GM21717 (cell line): ENCODE measurements at regions not wholly inside any gene's neighbourhood (a gene's known extent, or its start where the extent isn't known, plus 50 kb on each side); places are given as distances from the start of the nearest gene placed in this dataset.
"Not testable (repeated sequence)": the region's sequence is repeated elsewhere in the genome, so short reads cannot be mapped to it uniquely, and the experiment has no call there.

Experiments
- ATAC-seq: cut with Tn5 transposase; IDR thresholded peaks from one replicate; pipeline ENCODE4 v1.9.1; 2021; ENCODE audit warnings: mild to moderate bottlenecking, moderate library complexity; ENCODE audit not compliant: unreplicated experiment

GRCh38 chr14:34180434-34180833 is 229.6 kb upstream of the EGLN3 start:
- no peak for ATAC-seq

GRCh38 chr14:34179727-34180126 is 228.9 kb upstream of the EGLN3 start:
- no peak for ATAC-seq

GRCh38 chr14:34177466-34177865 is 226.6 kb upstream of the EGLN3 start:
- no peak for ATAC-seq

DNA sequence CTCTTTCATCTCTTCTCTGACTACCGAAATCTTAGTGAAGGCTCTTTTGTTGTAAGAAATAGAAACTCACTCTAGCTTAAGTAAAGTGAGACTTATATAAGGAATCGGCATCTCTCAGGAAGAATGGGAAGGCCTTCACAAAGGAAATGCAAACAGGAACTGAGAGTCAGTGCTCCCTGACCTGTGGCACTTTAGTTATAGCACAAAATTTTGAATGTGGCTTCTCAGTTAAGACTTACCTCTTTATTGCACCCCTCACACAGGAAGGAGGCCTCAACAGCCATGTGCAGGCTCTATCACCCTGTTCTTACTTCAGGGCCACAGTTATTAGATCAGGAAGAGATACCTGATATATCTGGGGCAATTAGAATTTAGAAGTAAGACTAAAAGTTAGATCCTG is 224.7 kb upstream of the EGLN3 start:
- ATAC-seq = no peak

GRCh38 chr14:34174973-34175372 is 224.1 kb upstream of the EGLN3 start:
- ATAC-seq = no peak

GRCh38 chr14:34173916-34174315 is 223.0 kb upstream of the EGLN3 start:
- ATAC-seq = no peak

DNA sequence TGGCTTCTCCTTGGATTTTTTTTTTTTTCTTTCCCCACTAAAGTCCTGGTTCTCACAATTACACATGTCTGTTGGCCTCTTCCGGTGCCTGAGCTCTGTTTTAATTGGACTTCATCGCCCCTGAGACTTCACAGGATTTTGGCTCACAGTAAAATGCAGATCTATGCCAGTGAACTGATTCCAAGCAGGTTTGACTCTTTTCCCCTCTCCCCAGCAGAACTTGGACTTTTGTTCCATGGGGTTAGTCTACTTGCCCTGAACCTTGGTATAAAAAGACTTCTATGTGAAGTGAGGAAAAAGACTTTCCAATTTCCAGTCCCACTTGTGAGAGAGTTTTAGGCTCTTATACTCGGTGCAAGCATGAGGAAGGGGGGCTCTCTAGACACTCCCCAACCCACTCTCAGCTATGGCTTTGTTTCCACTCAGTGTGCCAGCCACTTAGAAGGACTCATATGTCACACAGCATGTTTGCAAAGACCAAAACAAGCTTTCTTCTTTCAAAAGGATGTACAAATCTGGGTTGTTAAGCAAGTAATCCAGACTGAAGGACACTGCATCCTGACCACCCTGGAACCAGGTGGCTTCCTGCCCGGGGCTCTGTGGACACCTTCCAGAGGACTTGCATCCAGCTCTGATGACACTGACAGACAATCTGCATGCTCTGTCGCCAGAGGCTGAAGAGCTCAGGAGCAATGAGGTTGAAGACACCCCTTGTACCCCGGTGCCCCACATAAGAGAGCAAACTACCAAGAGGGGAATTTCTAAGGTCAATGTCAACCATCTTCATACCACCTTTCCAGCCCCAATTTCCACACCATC is 221.9 kb upstream of the EGLN3 start:
- ATAC-seq = no peak

GRCh38 chr14:34172173-34172451 is 221.2 kb upstream of the EGLN3 start:
- no peak for ATAC-seq

DNA sequence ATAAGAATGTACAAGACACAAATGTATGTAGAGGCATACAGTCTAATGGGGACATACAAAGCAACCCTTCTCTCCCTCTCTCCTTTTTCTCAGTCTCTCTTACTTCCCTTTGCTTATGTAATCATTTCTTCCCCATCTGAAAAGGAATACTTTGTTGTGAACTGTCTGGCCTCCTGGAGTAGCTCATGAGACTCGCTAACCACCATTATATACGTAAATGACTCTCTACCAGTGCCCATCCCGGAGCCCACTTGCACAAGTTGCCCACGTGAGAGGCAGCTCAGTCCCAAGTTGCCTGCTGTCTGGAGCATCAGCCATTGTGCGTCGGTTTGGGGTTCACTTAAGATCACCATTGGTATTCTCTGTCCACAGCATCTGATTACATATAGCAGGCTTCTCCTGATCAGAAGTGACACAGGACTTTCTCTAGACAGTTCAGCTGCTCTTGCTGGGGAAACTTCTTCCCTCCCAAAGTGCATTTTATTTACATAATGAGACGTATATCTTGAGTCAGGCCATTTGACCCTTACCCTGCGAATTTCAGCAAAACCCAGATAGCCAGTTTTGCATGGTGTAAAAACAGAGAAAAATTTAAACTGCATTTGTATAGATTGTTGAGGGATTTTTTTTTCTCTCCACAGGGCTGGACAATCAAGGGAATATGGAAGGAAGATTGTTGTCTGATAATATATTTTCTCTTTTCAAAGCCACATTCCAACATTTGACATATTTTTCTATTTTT is 220.7 kb upstream of the EGLN3 start:
- ATAC-seq = no peak

- ATAC-seq = no peak
These were observed 220.0 kb upstream of the EGLN3 start for GRCh38 chr14:34170882-34171281.

DNA sequence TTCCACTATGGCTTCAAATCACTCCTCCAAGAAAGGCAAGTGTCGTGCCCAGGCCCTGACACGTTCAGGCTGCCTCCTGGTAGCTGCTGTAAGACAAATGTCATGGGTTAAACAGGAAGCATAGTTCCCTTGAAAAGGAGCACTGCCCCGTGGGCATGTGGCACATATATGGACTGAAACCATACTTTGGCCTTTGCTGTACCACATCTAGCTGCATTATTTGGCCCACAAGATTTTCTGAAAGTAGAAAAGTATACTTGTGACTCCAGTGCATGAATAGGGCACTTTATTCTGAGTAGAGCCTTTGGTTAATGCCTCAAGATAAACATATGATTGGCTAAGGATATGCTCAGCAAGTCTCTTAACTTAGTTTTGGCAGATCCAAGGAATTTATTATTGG is 218.7 kb upstream of the EGLN3 start:
- no peak for ATAC-seq

DNA sequence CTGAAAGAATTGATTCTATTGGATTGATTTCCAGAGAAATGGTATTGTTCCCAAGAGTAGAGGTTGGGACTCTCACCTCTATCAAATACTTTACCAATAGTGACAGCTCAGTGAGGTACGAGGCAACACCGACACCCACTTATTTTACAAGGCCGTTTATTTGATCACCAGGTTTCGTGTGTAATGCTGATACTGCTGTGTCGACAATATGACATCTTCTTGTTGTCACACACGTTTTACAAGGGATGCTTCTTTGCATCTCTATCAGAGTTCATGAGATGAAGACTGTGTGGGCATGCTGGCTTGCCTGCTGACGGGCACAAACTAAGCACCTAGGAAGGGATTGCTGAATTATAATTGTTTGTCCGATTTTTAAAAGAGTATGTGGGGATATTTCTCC is 217.8 kb upstream of the EGLN3 start:
- no peak for ATAC-seq

GRCh38 chr14:34165847-34166350 is 215.0 kb upstream of the EGLN3 start:
- no peak for ATAC-seq

- no peak for ATAC-seq
These were observed 213.4 kb upstream of the EGLN3 start for GRCh38 chr14:34164162-34164864.

DNA sequence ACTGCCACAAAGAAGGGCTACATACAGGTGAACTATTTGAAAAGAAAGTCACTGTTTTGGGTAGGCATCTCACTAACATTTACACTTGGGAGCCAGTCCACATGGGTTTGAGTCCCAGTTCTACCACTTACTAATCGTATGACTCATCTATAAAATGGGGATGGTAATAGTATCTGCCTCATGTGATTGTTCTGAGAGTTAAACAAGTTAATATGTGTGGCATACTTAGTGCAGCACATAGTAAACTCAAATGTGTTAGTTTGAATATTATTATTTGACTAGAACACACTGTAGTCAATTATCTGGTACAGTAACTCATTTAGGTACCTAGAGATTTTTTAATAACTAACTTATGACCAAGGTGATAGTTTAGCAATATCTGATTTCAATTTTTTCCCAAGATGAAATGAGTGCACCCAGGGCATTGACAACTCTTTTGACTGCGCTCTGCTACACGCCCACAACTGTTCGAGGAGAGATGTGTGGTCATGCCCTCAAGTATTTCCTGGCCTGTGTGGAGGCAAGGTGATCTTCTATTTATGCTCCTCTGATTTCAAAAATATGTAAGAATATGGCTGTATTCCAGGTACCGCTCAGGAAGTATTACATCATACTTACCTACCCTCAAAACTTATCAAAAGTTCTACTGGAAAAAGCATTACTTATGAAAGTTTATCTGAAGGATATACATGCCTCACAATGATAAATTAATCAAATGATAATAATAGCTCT is 210.6 kb upstream of the EGLN3 start:
- no peak for ATAC-seq

DNA sequence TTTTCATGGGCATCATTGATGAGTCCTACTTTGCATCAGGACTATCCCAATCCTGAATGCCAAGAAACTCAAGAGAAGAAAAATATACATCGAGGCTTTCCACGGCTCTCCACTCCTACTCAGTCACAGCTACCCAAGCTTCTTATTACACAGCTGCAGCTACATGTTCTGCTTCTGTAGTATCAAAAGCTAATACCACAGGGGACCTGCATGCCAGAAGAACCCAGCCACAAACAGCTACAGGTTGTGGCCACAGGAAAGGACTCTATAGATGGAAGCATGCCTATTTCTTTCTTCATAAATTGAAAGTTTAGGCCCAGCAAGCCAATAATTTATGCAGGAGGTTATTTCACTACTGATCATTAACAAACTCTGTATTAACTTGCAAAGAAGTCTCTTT is 209.7 kb upstream of the EGLN3 start:
- no peak for ATAC-seq

DNA sequence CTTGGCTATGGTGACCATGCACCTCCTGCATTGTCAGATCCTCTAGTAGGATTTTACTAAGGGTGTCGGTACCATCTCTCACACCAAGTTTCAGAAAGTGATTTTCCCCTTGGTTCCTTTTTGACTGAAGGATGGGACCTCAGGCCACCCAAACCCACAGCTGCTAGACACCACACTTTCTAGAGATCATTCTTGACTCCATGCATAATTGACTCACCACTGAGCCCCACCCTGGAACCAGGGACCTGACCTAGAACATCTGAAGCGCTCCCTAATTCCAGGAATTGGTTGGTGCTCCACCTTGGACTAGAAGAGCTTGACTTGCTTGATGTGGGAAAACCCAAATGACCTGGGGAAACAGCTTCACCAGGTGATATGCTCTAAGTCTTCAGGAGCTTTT is 206.8 kb upstream of the EGLN3 start:
- ATAC-seq = no peak

GRCh38 chr14:34147461-34147860 is 196.6 kb upstream of the EGLN3 start:
- ATAC-seq = no peak

- ATAC-seq = not testable (repeated sequence)
These were observed 189.3 kb upstream of the EGLN3 start for GRCh38 chr14:34140127-34140526.

- ATAC-seq = not testable (repeated sequence)
These were observed 188.6 kb upstream of the EGLN3 start for GRCh38 chr14:34139160-34140121.
